IMR-90 (cell line): ENCODE measurements at regions not wholly inside any gene's neighbourhood (a gene's known extent, or its start where the extent isn't known, plus 50 kb on each side); places are given as distances from the start of the nearest gene placed in this dataset.

Source experiments
- ATAC-seq: fragments of 200-7000 bp; cut with Tn5 transposase; 2 replicates; pipeline ENCODE4 v1.9.1; 2020; ENCODE audit warnings: low read depth, mild to moderate bottlenecking, moderate library complexity
- BruUV-seq: library from RNA; stranded (reverse); fragments of 400-500 nt; replicated peaks from 2 replicates; lab custom pipeline; 2021; lab: Mats Ljungman, UMichigan
- CTCF ChIA-PET: fragments of 300-600 bp; formaldehyde crosslinking; extraction: SDS; loops from one replicate; lab custom pipeline; 2021; ENCODE audit warnings: antibody characterized with exemption; lab: Yijun Ruan, JAX
- POLR2A ChIA-PET: fragments of 300-600 bp; sonication (Branson Sonifier 250); formaldehyde crosslinking; loops from one replicate; lab custom pipeline; 2022; ENCODE audit warnings: antibody characterized with exemption; ENCODE audit not compliant: unreplicated experiment; lab: Charles Lee
- DNase-seq: peaks from one replicate; pipeline ENCODE4 v3.0.0; 2013
- H2AFZ ChIP-seq: replicated peaks from 2 replicates; pipeline ENCODE3; 2013; ENCODE audit warnings: low read length, mild to moderate bottlenecking; ENCODE audit not compliant: poor library complexity
- H2AK5ac ChIP-seq: 2 replicates; pipeline ENCODE4 v1.6.1; 2013; ENCODE audit warnings: low read depth, low read length, inconsistent platforms
- H2AK9ac ChIP-seq: replicated peaks from 2 replicates; pipeline ENCODE3; 2013; ENCODE audit warnings: mild to moderate bottlenecking, low read depth, low read length, moderate library complexity; ENCODE audit not compliant: poor library complexity
- H2BK120ac ChIP-seq: 2 replicates; pipeline ENCODE4 v1.6.1; 2013; ENCODE audit warnings: low read depth, low read length, inconsistent platforms
- H2BK15ac ChIP-seq: 3 replicates; pipeline ENCODE4 v1.6.1; 2013; ENCODE audit warnings: low read depth, low read length, inconsistent platforms
- H2BK20ac ChIP-seq: 2 replicates; pipeline ENCODE4 v1.6.1; 2013; ENCODE audit warnings: low read depth, mild to moderate bottlenecking, inconsistent platforms, low read length, moderate library complexity
- H2BK5ac ChIP-seq: 2 replicates; pipeline ENCODE4 v1.6.1; 2013; ENCODE audit warnings: mild to moderate bottlenecking, low read depth, low read length, inconsistent platforms; ENCODE audit not compliant: poor library complexity, severe bottlenecking
- H3K14ac ChIP-seq: replicated peaks from 2 replicates; pipeline ENCODE4 v1.6.1; 2013; ENCODE audit warnings: low read depth, low read length, inconsistent platforms
- H3K18ac ChIP-seq: 2 replicates; pipeline ENCODE4 v1.6.1; 2013; ENCODE audit warnings: low read depth, low read length, control low read depth
- H3K23ac ChIP-seq: 2 replicates; pipeline ENCODE4 v1.6.1; 2013; ENCODE audit warnings: low read depth, low read length, inconsistent platforms
- H3K27ac ChIP-seq: 2 replicates; pipeline ENCODE4 v1.5.1; 2013; ENCODE audit warnings: mild to moderate bottlenecking, control low read depth, low read length; ENCODE audit not compliant: insufficient read depth
- H3K27me3 ChIP-seq: 2 replicates; pipeline ENCODE4 v1.6.1; 2013; ENCODE audit warnings: low read length; ENCODE audit not compliant: control insufficient read depth, insufficient read depth
- H3K36me3 ChIP-seq: 2 replicates; pipeline ENCODE4 v1.6.1; 2013; ENCODE audit warnings: low read length, mixed read lengths; ENCODE audit not compliant: control insufficient read depth, insufficient read depth
- H3K4ac ChIP-seq: 2 replicates; pipeline ENCODE4 v1.6.1; 2013; ENCODE audit warnings: low read depth, low read length, inconsistent platforms
- H3K4me1 ChIP-seq: 2 replicates; pipeline ENCODE4 v1.6.1; 2013; ENCODE audit warnings: low read length, mixed read lengths; ENCODE audit not compliant: control insufficient read depth, insufficient read depth
- H3K4me2 ChIP-seq: 2 replicates; pipeline ENCODE4 v1.6.1; 2013; ENCODE audit warnings: low read depth, mild to moderate bottlenecking, control low read depth, low read length, moderate library complexity
- H3K4me3 ChIP-seq: 2 replicates; pipeline ENCODE4 v1.5.1; 2013; ENCODE audit warnings: low read depth, mild to moderate bottlenecking, control low read depth, low read length, moderate library complexity; ENCODE audit not compliant: insufficient read depth
- H3K56ac ChIP-seq: 2 replicates; pipeline ENCODE4 v1.6.1; 2013; ENCODE audit warnings: low read length, inconsistent platforms; ENCODE audit not compliant: insufficient read depth; ENCODE audit errors: extremely low read depth
- H3K79me1 ChIP-seq, 2 experiments: 2 replicates each; pipeline ENCODE4 v1.6.1; 2013; ENCODE audit warnings: low read length in 2 of 2, inconsistent platforms in 1 of 2, low read depth in 1 of 2
- H3K9ac ChIP-seq: 2 replicates; pipeline ENCODE4 v1.6.1; 2013; ENCODE audit warnings: low read depth, low read length, control low read depth
- H3K9me1 ChIP-seq: 2 replicates; pipeline ENCODE4 v1.6.1; 2013; ENCODE audit warnings: low read length, inconsistent platforms; ENCODE audit not compliant: insufficient read depth
- H3K9me3 ChIP-seq: 2 replicates; pipeline ENCODE4 v1.6.1; 2013; ENCODE audit warnings: low read length; ENCODE audit not compliant: control insufficient read depth, insufficient read depth
- H4K20me1 ChIP-seq: 2 replicates; pipeline ENCODE4 v1.6.1; 2013; ENCODE audit warnings: low read length, inconsistent platforms; ENCODE audit not compliant: insufficient read depth
- H4K5ac ChIP-seq: 2 replicates; pipeline ENCODE4 v1.6.1; 2013; ENCODE audit warnings: mild to moderate bottlenecking, low read depth, low read length, control low read depth
- H4K8ac ChIP-seq, 2 experiments: 2 replicates each; pipeline ENCODE4 v1.6.1; 2013; ENCODE audit warnings: low read depth in 2 of 2, low read length in 2 of 2, control low read depth in 1 of 2, inconsistent platforms in 1 of 2
- H4K91ac ChIP-seq: 2 replicates; pipeline ENCODE4 v1.6.1; 2013; ENCODE audit warnings: low read depth, low read length, inconsistent platforms; ENCODE audit not compliant: insufficient read depth
- BHLHE40 ChIP-seq: fragments of 150-350 bp; IDR thresholded peaks from 2 replicates; pipeline ENCODE4 v1.6.1; 2016; ENCODE audit warnings: mild to moderate bottlenecking, low read depth, low read length
- CEBPB ChIP-seq: IDR thresholded peaks from 2 replicates; pipeline ENCODE4 v1.6.1; 2012; ENCODE audit warnings: low read depth, low read length, improper control_type of control experiment
- CHD1 ChIP-seq: IDR thresholded peaks from 2 replicates; pipeline ENCODE4 v1.6.1; 2012; ENCODE audit warnings: low read depth, low read length, improper control_type of control experiment
- FOS ChIP-seq: fragments of 150-350 bp; IDR thresholded peaks from 2 replicates; pipeline ENCODE4 v1.6.1; 2016; ENCODE audit warnings: low read depth, low read length
- MAFK ChIP-seq: IDR thresholded peaks from 2 replicates; pipeline ENCODE4 v1.6.1; 2012; ENCODE audit warnings: low read depth, low read length, improper control_type of control experiment
- MAZ ChIP-seq: IDR thresholded peaks from 2 replicates; pipeline ENCODE4 v1.6.1; 2012; ENCODE audit warnings: low read depth, mild to moderate bottlenecking, low read length, improper control_type of control experiment, moderate library complexity, borderline replicate concordance
- MXI1 ChIP-seq: IDR thresholded peaks from 2 replicates; pipeline ENCODE4 v1.6.1; 2012; ENCODE audit warnings: low read depth, mild to moderate bottlenecking, low read length, moderate library complexity, borderline replicate concordance
- NFE2L2 ChIP-seq: fragments of 150-350 bp; IDR thresholded peaks from 2 replicates; pipeline ENCODE4 v1.6.1; 2016; ENCODE audit warnings: low read depth, mild to moderate bottlenecking, low read length
- POLR2A ChIP-seq: IDR thresholded peaks from 2 replicates; pipeline ENCODE4 v1.6.1; 2012; ENCODE audit warnings: mild to moderate bottlenecking, low read depth, low read length
- RFX5 ChIP-seq: IDR thresholded peaks from 2 replicates; pipeline ENCODE4 v1.8.0; 2012; ENCODE audit warnings: low read depth, mild to moderate bottlenecking, low read length, moderate library complexity
- SMC3 ChIP-seq: fragments of 150-350 bp; IDR thresholded peaks from 2 replicates; pipeline ENCODE4 v1.6.1; 2016; ENCODE audit warnings: low read depth, mild to moderate bottlenecking, antibody characterized with exemption, low read length, moderate library complexity
- WGBS, 2 experiments: methylation state at CpG; one replicate each; pipeline versions ENCODE4 v1.1.5 to v1.1.7; 2013; ENCODE audit warnings: missing lambda C conversion rate in 2 of 2; ENCODE audit not compliant: insufficient read length in 1 of 2; ENCODE audit errors: extremely low coverage in 2 of 2; 5-methylcytosine and 5-hydroxymethylcytosine counted together
- dilution Hi-C: fragments of 300-500 bp; cut with HindIII; formaldehyde crosslinking; loops from one replicate; pipeline ENCODE4 v1.14.3; 2018; ENCODE audit warnings: low sequenced_read_pairs; ENCODE audit not compliant: unreplicated experiment
- in situ Hi-C: fragments of 300-500 bp; cut with MboI; formaldehyde crosslinking; loops from 3 replicates; pipeline ENCODE4 v1.14.3; 2019; ENCODE audit warnings: low sequenced_read_pairs, inconsistent platforms, mixed read lengths
- intact Hi-C: fragments of 100-400 bp; cut with micrococcal nuclease; formaldehyde crosslinking; loops from 2 replicates; pipeline ENCODE4 v1.10.0; 2022
- TF ChIP-seq, protein P1 (sequence below): conservative IDR thresholded peaks from 2 replicates; pipeline ENCODE4 v1.5.1; 2012; ENCODE audit warnings: mild to moderate bottlenecking, low read depth, low read length, improper control_type of control experiment

DNA sequence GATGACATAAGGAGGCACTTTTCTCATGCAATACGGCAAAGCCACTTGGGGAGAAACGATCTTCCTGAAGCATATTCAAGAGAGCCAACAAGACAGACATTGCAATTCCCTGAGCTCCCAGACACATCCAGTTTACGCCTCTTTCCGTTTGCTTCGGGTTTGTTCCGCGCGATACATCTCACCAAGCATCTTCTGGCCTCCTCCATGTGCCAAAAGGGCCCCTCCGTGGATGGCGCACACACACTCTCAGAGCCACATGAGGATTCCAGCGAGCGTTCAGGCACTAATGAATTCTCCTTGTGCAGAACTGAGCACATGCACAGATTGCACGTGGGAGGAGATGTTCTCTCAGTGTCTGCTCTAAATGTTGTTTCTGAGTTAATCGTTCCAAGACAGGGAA, 146.7 kb upstream of the SHISA6 start:
- in situ Hi-C loops: no loop called here
- dilution Hi-C loops: no loop called here

More for the DNA sequence above, 146.7 kb upstream of the SHISA6 start:
- H3K4ac ChIP-seq: no peak overlapping the region
- WGBS, 2 experiments: 14% methylated on average over 1 of the region's 14 CpGs; no CpG with 5 or more reads in 1 of the 2 experiments
- no peak overlapping the region for H3K4me2 ChIP-seq
- H3K27ac ChIP-seq: no peak overlapping the region
- H2BK5ac ChIP-seq: no peak overlapping the region
- H3K18ac ChIP-seq: no peak overlapping the region
- no peak overlapping the region for H3K14ac ChIP-seq
- POLR2A ChIA-PET: no interaction called here
- H2AFZ ChIP-seq: no peak overlapping the region
- no peaks in the 10 kb centered on the region for H4K20me1 ChIP-seq
- no peak overlapping the region for H2BK20ac ChIP-seq
- H3K4me1 ChIP-seq: no peaks in the 10 kb centered on the region
- H3K23ac ChIP-seq: no peak overlapping the region
- no peak overlapping the region for H2AK5ac ChIP-seq
- intact Hi-C loops: no loop called here
- H4K8ac ChIP-seq: no peak overlapping the region
- no TSS peak for BruUV-seq
- no peak for TF ChIP-seq NFE2L2
- no peak for TF ChIP-seq CHD1
- no peak for TF ChIP-seq BHLHE40
- TF ChIP-seq MAFK: no peak
- TF ChIP-seq, protein P1, sequence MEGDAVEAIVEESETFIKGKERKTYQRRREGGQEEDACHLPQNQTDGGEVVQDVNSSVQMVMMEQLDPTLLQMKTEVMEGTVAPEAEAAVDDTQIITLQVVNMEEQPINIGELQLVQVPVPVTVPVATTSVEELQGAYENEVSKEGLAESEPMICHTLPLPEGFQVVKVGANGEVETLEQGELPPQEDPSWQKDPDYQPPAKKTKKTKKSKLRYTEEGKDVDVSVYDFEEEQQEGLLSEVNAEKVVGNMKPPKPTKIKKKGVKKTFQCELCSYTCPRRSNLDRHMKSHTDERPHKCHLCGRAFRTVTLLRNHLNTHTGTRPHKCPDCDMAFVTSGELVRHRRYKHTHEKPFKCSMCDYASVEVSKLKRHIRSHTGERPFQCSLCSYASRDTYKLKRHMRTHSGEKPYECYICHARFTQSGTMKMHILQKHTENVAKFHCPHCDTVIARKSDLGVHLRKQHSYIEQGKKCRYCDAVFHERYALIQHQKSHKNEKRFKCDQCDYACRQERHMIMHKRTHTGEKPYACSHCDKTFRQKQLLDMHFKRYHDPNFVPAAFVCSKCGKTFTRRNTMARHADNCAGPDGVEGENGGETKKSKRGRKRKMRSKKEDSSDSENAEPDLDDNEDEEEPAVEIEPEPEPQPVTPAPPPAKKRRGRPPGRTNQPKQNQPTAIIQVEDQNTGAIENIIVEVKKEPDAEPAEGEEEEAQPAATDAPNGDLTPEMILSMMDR: no peak
- TF ChIP-seq SMC3: no peak
- no peak for TF ChIP-seq MXI1
- no peak for TF ChIP-seq RFX5
- TF ChIP-seq FOS: no peak
- no peak for TF ChIP-seq POLR2A
- no peak for TF ChIP-seq MAZ
- no peak for TF ChIP-seq CEBPB
- H2BK120ac ChIP-seq: no peak overlapping the region
- H3K9me3 ChIP-seq: peaks cover 26% of the 10 kb centered on the region
- H3K36me3 ChIP-seq: no peaks in the 10 kb centered on the region
- H3K9me1 ChIP-seq: no peaks in the 10 kb centered on the region
- no peaks in the 10 kb centered on the region for H3K79me1 ChIP-seq
- no peak overlapping the region for H4K5ac ChIP-seq
- DNase-seq (no peak), ATAC-seq (no peak)
- H3K27me3 ChIP-seq: no peaks in the 10 kb centered on the region
- H2BK15ac ChIP-seq: no peak overlapping the region
- CTCF ChIA-PET: no interaction called here
- no peak overlapping the region for H3K9ac ChIP-seq
- no peak overlapping the region for H4K91ac ChIP-seq
- no peak overlapping the region for H2AK9ac ChIP-seq
- H3K4me3 ChIP-seq: no peak overlapping the region
- H3K56ac ChIP-seq: no peak overlapping the region; the same call in 1 of the 2 replicates
